DND-41 (cell line): ENCODE measurements at regions not wholly inside any gene's neighbourhood (a gene's known extent, or its start where the extent isn't known, plus 50 kb on each side); places are given as distances from the start of the nearest gene placed in this dataset.

Source experiments
- ATAC-seq: fragments of 200-7000 bp; cut with Tn5 transposase; 3 replicates; pipeline ENCODE4 v1.9.1; 2021; ENCODE audit warnings: low read depth; ENCODE audit not compliant: insufficient read depth
- DNase-seq: peaks from one replicate; pipeline ENCODE4 v3.0.0-alpha.2; 2020
- H2AFZ ChIP-seq: 2 replicates; pipeline ENCODE4 v1.6.0; 2012; ENCODE audit warnings: low read depth, low read length
- H3K27ac ChIP-seq: 2 replicates; pipeline ENCODE4 v1.5.1; 2012; ENCODE audit warnings: low read length, inconsistent platforms
- H3K27me3 ChIP-seq: fragments of 200-600 bp; sonication (generic); 2 replicates; pipeline ENCODE4 v1.6.0; 2012; ENCODE audit warnings: low read length, mild to moderate bottlenecking, inconsistent platforms; ENCODE audit not compliant: insufficient read depth, poor library complexity
- H3K36me3 ChIP-seq: 2 replicates; pipeline ENCODE4 v1.5.1; 2012; ENCODE audit warnings: low read length, inconsistent platforms; ENCODE audit not compliant: insufficient read depth
- H3K4me1 ChIP-seq: 2 replicates; pipeline ENCODE4 v1.5.1; 2012; ENCODE audit warnings: mild to moderate bottlenecking, low read length; ENCODE audit not compliant: insufficient read depth
- H3K4me2 ChIP-seq: 2 replicates; pipeline ENCODE4 v1.6.0; 2012; ENCODE audit warnings: mild to moderate bottlenecking, moderate library complexity, low read length, inconsistent platforms; ENCODE audit not compliant: insufficient read depth
- H3K4me3 ChIP-seq, 2 experiments: fragments of 200-600 bp in 1 of 2; shearing (Covaris generic) in 1 of 2; 2 replicates each; pipeline ENCODE4 v1.5.1; 2012 to 2016; ENCODE audit warnings: inconsistent platforms in 2 of 2, low read length in 2 of 2, mild to moderate bottlenecking in 2 of 2, low read depth in 1 of 2, moderate library complexity in 1 of 2
- H3K79me2 ChIP-seq: 2 replicates; pipeline ENCODE4 v1.6.0; 2012; ENCODE audit warnings: low read length, inconsistent platforms; ENCODE audit not compliant: insufficient read depth
- H3K9ac ChIP-seq: 2 replicates; pipeline ENCODE4 v1.6.0; 2012; ENCODE audit warnings: low read depth, mild to moderate bottlenecking, inconsistent platforms, low read length, moderate library complexity
- H3K9me3 ChIP-seq: 2 replicates; pipeline ENCODE4 v1.5.1; 2012; ENCODE audit warnings: low read length, moderate library complexity, mild to moderate bottlenecking, inconsistent platforms; ENCODE audit not compliant: insufficient read depth, severe bottlenecking
- H4K20me1 ChIP-seq: 2 replicates; pipeline ENCODE4 v1.6.0; 2012; ENCODE audit warnings: low read length; ENCODE audit not compliant: insufficient read depth
- CTCF ChIP-seq: IDR thresholded peaks from 2 replicates; pipeline ENCODE4 v1.5.1; 2012; ENCODE audit warnings: borderline replicate concordance, low read length, moderate library complexity, mild to moderate bottlenecking; ENCODE audit not compliant: poor library complexity, severe bottlenecking; ENCODE audit errors: extremely low read depth
- EZH2 ChIP-seq: IDR thresholded peaks from 3 replicates; pipeline ENCODE4 v1.6.1; 2012; ENCODE audit warnings: borderline replicate concordance, low read depth, mild to moderate bottlenecking, moderate library complexity, low read length, inconsistent platforms; ENCODE audit not compliant: severe bottlenecking

- Histone ChIP-seq H3K27ac (no peak overlapping the region), H3K9me3 (no peaks in the 10 kb centered on the region), H3K4me1 (no peaks in the 10 kb centered on the region), H4K20me1 (no peaks in the 10 kb centered on the region), H3K36me3 (no peaks in the 10 kb centered on the region), H3K79me2 (no peaks in the 10 kb centered on the region), H3K9ac (no peak overlapping the region), H3K4me2 (no peak overlapping the region), H3K27me3 (no peaks in the 10 kb centered on the region), H2AFZ (no peak overlapping the region), H3K4me3 (no peak overlapping the region)
- DNase-seq (no peak), ATAC-seq (no peak)
- TF ChIP-seq EZH2 (no peak), CTCF (no peak)
Measured at GRCh38 chr2:160908157-160908556, 252.1 kb upstream of the TANK start.

GRCh38 chr2:160909781-160910242 is 250.4 kb upstream of the TANK start:
- H3K36me3 ChIP-seq, result no peaks in the 10 kb centered on the region
- DNase-seq (peak; percentile 6), ATAC-seq (peak; percentile 41; the same call in 1 of the 3 replicates)
- H3K79me2 ChIP-seq, result no peaks in the 10 kb centered on the region
- H3K27ac ChIP-seq, result no peak overlapping the region
- H3K4me2 ChIP-seq, result no peak overlapping the region
- no peak overlapping the region for H3K4me3 ChIP-seq
- H3K4me1 ChIP-seq, result no peaks in the 10 kb centered on the region
- H3K9ac ChIP-seq, result no peak overlapping the region
- no peak for TF ChIP-seq CTCF
- TF ChIP-seq EZH2, result no peak
- no peak overlapping the region for H2AFZ ChIP-seq
- H3K27me3 ChIP-seq, result no peaks in the 10 kb centered on the region
- no peaks in the 10 kb centered on the region for H3K9me3 ChIP-seq
- no peaks in the 10 kb centered on the region for H4K20me1 ChIP-seq

- no peaks in the 10 kb centered on the region for H3K27me3 ChIP-seq
- no peak overlapping the region for H3K4me2 ChIP-seq
- H3K27ac ChIP-seq, result no peak overlapping the region
- no peaks in the 10 kb centered on the region for H3K9me3 ChIP-seq
- no peak overlapping the region for H2AFZ ChIP-seq
- TF ChIP-seq EZH2 (no peak), CTCF (no peak)
- H3K4me3 ChIP-seq, result no peak overlapping the region
- DNase-seq (no peak), ATAC-seq (no peak)
- H3K36me3 ChIP-seq, result no peaks in the 10 kb centered on the region
- no peaks in the 10 kb centered on the region for H3K4me1 ChIP-seq
- no peak overlapping the region for H3K9ac ChIP-seq
- no peaks in the 10 kb centered on the region for H3K79me2 ChIP-seq
- no peaks in the 10 kb centered on the region for H4K20me1 ChIP-seq
Measured at GRCh38 chr2:160910681-160911080, 249.5 kb upstream of the TANK start.

- DNase-seq (no peak), ATAC-seq (no peak)
- Histone ChIP-seq H3K36me3 (no peaks in the 10 kb centered on the region), H3K27me3 (no peaks in the 10 kb centered on the region), H3K79me2 (no peaks in the 10 kb centered on the region), H3K27ac (no peak overlapping the region), H3K9ac (no peak overlapping the region), H3K9me3 (no peaks in the 10 kb centered on the region), H2AFZ (no peak overlapping the region), H4K20me1 (no peaks in the 10 kb centered on the region), H3K4me1 (no peaks in the 10 kb centered on the region), H3K4me3 (no peak overlapping the region), H3K4me2 (no peak overlapping the region)
- no peak for TF ChIP-seq EZH2
- no peak for TF ChIP-seq CTCF
Measured at GRCh38 chr2:160911258-160911657, 249.0 kb upstream of the TANK start.
